DMS79 (cell line): ENCODE measurements at regions not wholly inside any gene's neighbourhood (a gene's known extent, or its start where the extent isn't known, plus 50 kb on each side); places are given as distances from the start of the nearest gene placed in this dataset.
"Not testable (repeated sequence)": the region's sequence is repeated elsewhere in the genome, so short reads cannot be mapped to it uniquely, and the experiment has no call there.

Experiments
- DNase-seq: peaks from one replicate; lab custom pipeline; 2025; lab: John Stamatoyannopoulos, UW

DNA sequence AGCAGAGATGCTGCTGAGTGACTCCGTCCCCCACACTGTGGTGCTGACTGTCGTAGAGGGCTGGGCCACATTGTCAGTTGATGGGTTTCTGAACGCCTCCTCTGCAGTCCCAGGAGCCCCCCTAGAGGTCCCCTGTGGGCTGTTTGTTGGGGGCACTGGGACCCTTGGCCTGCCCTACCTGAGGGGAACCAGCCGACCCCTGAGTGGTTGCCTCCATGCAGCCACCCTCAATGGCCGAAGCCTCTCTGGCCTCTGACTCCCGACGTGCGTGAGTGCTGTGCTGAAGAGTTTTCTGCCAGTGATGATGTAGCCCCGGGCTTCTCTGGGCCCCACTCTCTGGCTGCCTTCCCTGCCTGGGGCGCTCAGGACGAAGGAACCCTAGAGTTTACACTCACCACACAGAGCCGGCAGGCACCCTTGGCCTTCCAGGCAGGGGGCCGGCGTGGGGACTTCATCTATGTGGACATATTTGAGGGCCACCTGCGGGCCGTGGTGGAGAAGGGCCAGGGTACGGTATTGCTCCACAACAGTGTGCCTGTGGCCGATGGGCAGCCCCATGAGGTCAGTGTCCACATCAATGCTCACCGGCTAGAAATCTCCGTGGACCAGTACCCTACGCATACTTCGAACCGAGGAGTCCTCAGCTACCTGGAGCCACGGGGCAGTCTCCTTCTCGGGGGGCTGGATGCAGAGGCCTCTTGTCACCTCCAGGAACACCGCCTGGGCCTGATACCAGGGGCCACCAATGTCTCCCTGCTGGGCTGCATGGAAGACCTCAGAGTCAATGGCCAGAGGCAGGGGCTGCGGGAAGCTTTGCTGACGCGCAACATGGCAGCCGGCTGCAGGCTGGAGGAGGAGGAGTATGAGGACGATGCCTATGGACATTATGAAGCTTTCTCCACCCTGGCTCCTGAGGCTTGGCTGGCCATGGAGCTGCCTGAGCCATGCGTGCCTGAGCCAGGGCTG lies 181.1 kb downstream of the TBC1D2B start:
- DNase-seq = not testable (repeated sequence)

DNA sequence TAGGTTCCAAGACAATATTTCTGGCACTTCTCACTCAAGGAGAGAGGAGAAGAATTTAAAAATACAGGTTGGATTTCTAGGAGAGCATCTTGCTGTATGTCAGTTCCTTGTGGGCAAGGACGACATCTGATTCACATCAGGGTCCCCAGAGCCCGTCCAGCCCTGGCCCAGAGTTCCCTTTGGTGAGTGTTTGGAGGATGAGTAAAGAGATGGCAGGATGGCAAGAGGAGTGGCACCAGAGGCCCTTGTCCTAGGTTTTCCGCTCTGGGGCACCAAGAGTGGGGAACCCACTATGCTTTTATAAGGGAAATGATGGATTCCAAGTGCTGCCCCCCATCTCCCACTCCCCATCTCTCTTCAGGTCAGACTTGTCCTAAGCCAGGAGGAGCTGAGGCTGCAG lies 181.8 kb downstream of the TBC1D2B start:
- DNase-seq = no peak

DNA sequence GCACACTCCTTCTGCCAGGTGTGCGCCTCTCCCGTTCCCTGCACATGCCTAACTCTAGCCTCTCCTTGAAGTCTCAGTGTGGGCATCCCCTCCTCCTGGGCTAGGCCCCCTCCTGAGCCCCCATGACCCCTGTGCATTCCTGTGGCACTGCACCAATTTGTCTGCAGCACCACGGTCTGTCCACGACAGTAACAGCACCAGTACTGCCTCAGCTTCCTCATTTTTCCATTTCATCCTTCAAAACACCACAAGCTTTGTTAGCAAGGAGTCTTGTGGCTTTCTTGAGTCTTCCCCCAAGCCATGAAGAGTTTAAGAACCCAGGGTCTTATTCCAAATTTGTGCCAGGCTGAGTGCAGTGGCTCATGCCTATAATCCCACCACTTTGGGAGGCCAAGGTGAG lies 182.4 kb downstream of the TBC1D2B start:
- not testable (repeated sequence) for DNase-seq

DNA sequence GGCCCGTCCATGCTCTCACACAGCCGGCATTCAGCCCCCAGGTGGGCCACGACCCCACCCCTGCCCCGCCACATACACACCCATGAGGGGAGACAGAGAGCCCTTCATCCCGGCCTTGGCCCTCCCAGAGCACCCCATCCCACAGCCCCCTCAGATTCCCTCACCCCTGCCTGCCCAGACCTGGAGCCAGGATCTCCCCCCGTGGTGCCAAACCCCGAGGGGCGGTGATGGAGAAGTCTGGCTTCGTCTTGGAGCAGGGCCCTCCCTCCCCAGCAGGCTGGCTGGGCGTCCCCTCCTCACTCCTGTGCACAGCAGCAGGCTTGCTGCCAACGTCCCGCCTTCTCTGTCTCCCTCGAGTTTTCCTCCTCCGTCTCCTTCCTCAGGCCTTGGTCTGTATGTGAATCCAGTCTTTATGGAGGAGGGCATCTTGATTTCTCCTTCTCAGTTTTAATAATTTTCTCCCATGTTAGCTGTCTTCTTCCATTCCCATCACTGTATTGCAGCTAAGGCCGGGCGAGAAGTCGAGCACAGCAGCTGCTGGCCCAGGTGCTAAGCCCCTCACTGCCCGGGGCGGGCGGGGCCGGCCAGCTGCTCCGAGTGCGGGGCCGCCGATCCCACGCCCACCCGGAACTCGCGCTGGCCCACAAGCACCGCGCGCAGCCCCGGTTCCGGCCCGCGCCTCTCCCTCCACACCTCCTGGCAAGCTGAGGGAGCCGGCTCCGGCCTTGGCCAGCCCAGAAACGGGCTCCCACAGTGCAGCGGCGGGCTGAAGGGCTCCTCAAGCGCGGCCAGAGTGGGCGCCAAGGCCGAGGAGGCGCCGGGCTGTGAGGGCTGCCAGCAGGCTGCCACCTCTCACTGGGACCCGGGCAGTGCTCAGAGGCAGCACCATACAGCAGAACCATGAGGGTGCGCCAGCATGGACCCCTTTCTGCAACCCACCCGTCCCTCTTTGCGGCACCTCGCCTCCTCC lies 183.6 kb downstream of the TBC1D2B start:
- not testable (repeated sequence) for DNase-seq

DNA sequence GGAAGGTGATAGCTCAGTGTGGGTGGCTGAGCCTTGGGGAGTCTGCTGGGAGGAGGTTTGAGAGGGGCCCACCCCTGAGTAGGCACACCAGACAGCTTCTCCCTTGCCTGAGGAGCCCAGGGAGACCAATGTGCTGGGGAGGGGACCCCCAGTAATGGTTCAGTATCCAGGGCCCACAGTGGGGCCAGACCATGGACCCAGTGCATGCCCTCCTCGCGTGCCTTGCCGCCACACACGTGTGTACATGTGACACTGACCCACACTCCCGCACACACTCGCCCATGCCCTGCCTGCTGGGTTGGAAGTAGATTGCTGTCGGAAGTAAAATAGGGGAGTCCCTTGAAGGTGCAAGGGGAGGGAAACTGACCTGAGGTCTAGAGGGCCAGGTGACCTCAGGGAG lies 184.3 kb downstream of the TBC1D2B start:
- DNase-seq = not testable (repeated sequence)

DNA sequence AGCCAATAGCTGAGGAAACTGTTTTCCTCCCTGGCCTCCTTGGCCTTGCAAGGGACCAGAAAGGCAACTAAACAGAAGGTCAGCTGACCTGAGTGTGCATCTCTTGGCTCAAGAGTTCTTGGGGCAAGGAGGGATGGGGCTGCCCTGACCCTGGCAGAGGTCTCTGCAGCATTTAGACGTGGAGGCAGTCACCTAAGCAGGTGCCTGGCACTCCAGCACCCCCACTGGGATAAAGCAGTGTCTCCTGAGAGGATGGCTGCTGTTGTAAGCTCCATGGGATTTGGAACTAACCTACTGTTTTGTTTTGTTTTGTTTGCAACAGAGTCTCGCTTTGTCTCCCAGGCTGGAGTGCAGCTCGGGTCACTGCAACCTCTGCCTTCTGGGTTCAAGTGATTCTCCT lies 185.2 kb downstream of the TBC1D2B start:
- DNase-seq = no peak

DNA sequence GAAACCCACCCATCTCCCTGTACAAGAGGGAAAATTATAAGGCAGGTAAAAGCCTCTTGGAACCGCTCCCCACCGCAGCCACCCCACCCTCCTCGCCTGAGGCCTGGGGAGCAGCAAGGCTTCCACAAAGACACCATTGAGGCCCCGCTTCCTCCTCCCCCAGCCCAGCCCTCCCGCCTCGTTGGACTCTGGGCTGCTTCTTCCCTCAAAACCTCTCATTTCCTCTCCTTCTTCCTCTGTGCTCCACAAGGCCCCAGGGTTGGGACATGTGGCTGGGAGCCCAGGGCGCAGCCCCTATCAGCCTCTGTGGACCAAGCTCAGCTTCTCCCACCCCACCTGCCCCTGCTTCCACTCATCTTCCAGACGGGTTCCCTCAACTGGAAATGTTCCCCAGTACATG lies 185.6 kb downstream of the TBC1D2B start:
- not testable (repeated sequence) for DNase-seq

DNA sequence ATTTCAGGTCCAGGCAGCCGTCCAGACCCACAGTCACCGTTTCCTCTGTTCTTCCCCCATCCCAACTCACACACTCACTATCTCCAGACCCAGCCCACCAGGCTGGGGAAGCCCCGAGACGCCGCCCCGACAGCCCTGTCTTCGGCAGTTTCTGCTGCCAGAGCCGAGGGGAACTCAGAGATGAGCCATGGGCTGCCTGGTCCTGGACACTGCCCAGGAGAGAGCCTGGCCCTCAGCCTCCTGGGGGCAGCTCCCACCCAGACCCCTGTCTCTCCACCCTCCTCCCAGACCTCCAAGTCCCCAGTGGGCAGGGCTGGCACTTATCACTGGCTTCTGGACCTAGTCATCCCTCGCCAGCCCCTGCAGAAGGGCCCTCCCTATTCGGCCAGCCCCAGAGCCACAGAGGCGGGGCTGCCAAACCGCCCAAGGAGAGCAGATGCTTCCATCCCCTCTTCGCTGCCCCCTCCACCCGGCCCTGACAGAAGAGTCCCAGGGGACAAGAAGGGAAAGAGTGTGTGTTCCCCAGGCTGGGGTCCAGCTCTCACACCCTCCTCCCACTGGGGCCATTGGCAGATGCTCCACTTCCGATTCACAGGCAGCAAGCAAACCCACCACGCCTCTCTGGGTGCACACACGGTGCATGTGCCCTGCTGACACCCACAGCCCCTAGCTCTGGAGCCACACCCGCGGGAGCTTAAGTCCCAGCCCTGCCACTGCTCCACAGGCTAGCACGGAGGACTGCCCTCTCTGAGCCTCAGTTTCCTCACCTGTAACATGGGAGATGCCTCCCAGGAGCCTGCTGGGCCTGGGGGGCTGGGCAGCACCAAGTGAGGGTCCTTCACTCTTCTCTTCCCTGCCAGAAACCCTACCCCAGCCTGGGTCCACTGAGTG lies 186.4 kb downstream of the TBC1D2B start:
- DNase-seq = not testable (repeated sequence)

DNA sequence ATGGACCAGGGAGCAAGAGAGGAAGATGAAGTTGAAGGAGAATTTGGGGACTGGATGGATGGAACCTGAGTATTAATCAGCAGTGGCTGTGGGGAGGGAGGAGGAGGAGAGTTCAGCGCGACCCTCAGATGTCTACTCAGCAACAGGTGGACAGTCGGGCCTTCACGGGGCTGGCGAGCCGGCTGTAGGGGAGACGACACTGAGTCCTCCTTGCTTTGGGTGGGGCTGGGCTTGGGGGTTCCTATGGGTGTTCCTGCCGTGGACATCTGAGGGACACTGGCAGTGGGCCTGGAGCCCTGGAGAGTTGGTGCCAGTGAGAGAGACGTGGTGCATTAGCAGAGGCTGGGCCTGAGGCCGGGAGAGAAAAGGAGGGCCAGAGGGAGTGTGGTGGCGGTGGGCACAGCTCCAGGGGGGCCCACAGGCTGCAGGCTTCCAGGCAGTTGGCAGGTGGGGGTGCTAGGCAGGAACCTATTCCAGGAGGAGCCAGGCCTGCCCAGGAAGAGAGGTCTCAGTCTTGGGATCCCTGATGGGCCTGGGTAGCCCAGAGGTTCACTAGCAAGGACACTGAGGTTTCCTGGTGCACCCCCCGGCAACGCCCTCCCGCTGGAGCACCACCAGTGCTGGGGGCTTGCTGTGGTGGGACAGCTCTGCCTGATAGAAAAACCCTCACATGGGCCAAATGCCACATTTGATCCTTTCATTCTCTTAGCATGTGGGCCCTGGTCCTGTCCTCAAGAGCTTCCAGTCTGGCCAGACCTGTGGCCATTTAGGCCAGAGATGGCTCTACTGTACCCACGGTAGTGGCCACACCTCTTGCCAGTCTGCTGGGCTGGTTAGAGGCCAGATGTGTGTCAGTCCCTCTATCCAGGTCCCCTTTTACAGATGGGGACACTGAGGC lies 187.4 kb downstream of the TBC1D2B start:
- not testable (repeated sequence) for DNase-seq

DNA sequence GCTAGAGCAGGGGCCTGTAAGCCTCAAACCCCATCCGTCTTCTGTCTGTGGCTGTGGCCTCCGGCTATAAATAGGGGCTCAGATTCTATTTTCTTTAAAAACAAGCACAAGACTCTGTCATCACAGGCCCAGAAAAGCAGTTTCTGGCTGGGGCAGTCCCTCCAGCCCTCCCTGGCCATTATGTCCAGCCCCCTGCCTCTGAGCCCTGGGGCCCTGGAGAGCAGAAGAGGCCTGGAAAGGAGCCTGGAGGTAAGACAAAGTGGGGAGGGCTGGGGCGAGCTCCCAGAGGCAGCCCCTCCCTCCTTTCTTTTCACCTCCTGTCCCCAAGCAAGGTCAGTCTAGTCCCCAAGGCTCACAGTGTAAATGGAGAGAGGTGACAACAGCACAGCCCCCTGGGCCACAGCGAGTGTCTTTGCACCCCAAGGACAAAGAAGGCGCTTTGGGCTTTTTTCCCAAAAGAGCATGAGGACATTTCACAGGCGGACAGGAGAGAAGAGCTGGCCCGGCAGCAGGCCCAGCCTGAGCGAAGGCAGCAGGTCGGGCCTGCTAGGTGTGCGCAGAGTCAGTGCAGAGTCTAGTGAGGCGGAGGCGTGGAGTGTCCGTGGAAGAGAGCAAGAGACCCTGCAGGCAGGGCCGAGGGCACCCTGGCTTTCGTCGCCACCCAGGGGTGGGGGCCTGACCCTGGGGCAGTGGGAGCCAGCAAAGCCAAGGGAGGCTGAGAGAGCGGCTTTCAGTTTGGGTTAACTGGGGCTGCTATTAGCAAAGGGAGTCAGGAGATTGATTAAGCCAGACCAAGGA lies 188.3 kb downstream of the TBC1D2B start:
- DNase-seq = no peak

DNA sequence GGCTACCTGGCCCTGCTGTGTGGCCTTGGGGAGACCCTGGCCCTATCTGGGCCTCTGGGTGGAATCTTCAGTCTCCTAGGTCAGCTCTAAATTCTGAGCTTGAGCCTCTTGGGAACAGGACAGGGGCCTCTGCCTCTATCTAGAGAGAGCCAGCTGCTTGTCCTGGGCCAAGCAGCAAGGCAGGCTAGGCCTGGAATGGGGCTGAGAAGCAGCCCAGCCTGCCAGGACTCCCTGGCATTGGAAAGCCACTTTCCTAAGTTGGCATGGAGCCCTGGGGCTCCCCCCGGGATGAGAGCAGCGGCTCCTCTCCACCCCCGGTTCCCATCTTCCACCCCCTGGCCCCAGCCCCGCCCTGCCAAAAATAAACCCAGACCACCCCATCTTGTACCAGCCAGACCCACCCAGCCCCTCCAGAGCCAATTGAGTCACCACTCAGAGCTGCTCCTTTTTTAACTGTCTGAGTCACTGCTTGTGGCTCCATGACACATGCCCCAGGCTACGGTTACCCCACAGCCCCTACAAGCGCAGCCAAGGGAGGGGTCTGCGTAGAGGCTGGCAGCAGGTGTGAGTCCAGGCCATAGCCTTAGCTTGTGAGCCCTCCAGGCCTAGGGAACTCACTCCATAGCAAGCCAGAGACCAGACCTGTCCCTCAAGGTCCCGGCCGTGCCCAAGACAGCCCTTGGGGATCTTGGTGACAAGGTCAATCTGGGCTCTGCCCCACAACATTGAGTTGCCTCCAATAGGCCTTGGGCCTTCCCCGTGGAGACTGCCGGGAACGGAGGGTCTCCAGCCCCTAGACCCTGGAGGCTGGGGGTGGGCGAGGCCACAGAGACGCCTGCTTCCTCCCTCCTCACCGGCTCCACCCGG lies 189.7 kb downstream of the TBC1D2B start:
- not testable (repeated sequence) for DNase-seq

DNA sequence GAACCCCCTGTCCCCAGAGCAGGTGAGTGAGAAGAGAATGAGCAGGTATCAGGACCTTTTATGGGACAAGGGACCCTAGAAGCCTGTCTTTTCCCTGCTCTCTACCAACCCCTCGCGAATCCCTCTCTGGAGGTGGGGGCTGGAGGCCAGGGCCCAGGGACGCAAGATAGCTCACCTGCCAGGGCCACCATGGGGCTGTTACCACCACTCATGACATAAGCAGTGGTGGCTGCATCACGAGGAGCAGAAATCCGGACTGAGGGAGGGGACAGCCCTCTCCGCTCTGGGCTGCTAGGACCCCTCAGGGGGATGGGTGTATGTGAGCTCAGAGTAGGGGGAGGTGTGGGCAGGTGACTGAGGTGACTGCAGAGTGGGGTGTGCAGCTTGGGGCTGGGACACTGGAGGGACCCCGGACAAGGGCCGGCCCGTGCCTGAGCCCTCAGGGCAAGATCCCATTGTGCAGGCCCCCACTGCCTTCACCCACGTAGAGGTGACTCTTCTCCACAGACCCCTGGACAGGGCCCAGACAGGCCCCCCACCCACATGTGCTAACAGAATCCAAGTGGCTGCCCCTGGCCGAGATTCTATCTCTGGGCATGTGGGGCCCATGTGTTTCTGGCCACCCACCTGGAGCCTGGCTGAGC lies 190.6 kb downstream of the TBC1D2B start:
- DNase-seq = no peak

DNA sequence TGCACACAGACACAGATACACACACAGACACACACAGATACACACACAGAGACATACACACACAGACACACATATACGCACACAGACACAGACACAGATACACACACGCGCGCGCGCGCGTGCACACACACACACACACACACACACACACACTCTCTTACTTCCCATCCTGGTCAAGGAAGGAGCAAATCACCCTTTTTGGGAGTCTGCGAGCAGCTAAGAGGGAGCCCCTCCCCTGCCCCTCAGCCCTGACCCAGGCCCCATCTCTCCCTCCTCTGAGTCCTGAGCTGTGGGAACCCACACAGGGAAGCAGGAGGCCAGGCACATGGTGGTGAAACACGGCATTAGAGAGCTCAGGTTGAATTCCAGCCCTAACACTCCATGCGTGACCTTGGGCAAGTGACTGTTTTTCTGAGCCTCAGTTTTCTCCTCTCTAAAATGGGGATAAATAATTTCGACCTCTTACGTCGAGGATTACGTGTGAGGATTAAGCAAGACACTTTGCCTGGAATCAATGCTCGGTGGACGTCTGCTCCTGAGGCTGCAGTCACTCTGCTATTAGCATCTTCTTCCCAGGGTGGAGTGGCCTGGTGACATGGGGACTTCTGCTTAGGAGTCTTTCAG lies 191.5 kb downstream of the TBC1D2B start:
- not testable (repeated sequence) for DNase-seq

DNA sequence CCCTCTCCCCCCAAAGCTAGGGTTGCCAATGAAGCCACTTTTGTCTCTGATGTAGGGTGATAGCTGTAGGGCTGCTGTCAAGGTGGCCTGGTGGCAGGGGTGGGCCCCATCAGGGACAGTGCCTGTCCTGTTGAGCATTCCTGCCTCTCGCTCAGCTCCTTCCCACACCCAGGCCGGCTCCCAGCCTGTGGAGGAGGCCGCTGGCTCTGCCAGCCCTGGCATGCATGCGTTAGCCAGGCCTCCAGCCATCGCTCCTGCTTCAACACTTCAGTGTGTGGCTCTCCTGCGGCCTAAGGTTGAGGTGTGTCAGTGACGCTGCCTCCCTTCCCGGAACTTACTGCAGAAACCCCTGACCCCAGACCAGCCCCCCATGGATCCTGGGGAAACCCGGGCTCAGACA lies 194.5 kb downstream of the TBC1D2B start:
- DNase-seq = not testable (repeated sequence)

DNA sequence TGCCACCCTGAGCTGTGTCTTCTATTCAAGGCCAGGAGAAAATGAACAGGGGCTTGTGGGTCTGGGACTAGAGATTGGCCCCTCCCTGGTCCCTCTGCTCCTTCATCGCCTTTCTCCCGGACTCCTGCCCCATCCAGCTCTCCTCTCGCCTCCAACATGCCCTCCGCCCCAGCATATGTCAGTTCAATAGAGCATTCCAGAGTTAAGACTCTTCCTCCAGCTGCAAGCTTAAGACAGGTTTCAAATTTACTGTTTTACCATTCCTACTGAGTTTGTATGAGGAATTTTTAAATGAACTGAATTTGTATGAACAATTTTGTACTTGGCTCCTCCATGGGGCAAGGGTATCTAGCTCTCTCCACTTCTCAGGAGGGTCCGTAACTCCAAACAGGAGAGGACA lies 195.6 kb downstream of the TBC1D2B start:
- DNase-seq = no peak

DNA sequence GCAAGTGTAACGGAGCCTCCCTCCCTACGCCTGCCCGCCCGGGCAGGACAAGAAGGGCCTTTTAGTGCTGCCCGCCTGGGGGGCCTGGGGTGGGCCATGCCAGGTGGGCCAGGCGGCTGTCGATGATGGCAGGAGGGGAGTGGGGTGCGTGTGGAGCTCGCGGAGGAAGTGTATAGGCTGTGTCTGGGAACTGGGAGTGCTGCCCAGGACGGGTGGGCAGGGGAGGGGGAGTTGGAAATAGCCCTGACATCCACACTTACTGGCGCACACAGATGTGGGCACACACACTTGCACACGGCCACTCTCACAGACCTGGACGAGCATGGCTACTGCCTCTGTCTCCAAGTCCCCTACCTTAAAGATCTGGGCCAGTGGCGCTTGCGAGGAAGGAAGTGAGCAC lies 196.0 kb downstream of the TBC1D2B start:
- DNase-seq = not testable (repeated sequence)

DNA sequence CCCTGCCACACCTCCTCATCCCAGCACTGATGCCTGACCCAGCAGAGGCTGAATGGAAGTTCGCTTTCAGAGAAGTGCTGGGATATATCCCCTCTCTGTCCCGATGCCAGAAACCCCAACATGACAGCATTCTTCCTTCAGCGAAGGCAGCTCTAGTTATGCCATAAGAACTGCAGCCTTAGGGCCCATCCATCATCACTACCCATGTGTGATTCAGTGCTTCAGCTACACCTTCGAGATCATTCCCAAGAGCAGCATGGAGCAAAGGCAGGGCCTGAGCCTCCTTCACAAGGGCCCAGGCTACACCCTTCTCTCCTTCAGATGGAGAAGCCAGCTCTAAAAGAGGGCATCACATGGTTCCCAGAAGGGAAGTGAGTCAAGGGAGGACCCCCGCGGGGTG lies 198.0 kb downstream of the TBC1D2B start:
- not testable (repeated sequence) for DNase-seq
